IPS-18c (cell line): ENCODE measurements at regions not wholly inside any gene's neighbourhood (a gene's known extent, or its start where the extent isn't known, plus 50 kb on each side); places are given as distances from the start of the nearest gene placed in this dataset.

Source experiments
- H3K4me3 ChIP-seq: 2 replicates; pipeline ENCODE4 v1.7.0; 2013; ENCODE audit warnings: low read depth, mild to moderate bottlenecking, low read length, moderate library complexity; ENCODE audit not compliant: insufficient read depth
- H3K9me3 ChIP-seq: one replicate; pipeline ENCODE4 v1.6.1; 2013; ENCODE audit warnings: mild to moderate bottlenecking, low read length, moderate library complexity; ENCODE audit not compliant: control insufficient read depth, insufficient read depth

DNA sequence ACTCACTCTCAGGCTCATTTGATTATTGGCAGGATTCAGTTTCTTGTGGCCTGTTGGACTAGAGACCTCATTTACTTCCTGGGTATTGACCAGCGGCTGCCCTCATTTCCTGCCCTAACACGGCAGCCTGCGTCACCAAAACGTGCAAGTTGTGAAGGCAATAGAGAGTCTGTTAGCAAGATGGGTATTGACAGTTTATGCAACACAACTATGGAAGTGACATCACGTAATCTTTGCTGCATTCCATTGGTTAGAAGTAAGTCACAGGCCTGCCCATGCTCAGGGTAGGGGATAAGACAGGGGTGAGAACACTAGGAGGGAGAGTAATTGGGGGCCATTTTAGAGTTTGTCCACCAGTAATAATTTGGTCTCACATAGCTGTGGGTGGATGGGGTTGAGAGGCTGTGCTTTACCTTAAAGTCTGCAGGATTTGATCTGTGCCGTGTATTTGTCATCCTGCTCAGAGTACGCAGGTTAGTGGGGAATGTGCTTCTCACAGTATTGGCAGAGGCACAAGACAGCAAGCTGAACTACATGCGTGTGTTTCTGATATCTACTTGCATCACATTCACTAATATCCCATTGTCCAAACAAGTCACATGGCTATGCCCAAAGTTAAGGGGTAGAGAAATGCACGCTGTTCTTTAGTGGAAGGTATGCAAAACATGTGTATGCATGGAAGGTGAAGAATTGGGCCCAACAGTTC is 83.3 kb downstream of the EDEM1 start:
- Histone ChIP-seq H3K9me3 (no peaks in the 10 kb centered on the region), H3K4me3 (no peak overlapping the region)

- Histone ChIP-seq H3K4me3 (no peak overlapping the region), H3K9me3 (no peaks in the 10 kb centered on the region)
Observed at GRCh38 chr3:5271372-5271683, 83.8 kb downstream of the EDEM1 start.

DNA sequence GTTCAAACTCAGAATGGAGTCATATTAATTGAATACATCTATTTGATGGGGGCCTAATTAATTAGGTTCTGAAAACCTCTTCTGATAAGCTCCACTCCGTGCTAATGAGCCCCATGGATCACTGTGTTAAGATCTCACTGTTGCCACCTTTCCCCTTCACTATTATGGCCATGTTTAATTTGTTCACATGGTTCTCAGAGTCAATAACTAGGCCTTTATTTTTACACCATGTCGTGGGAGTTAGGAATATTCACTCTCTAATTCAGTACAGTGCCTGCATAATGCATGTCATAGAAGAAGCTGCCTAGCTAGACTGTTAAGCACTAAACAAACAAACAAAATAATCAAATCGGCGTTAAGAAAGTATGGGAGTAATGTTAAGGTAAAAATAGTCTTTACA is 84.9 kb downstream of the EDEM1 start:
- no peak overlapping the region for H3K4me3 ChIP-seq
- no peaks in the 10 kb centered on the region for H3K9me3 ChIP-seq

GRCh38 chr3:5274091-5274490 is 86.6 kb downstream of the EDEM1 start:
- Histone ChIP-seq H3K4me3 (no peak overlapping the region), H3K9me3 (no peaks in the 10 kb centered on the region)

- H3K9me3 ChIP-seq: no peaks in the 10 kb centered on the region
Observed at GRCh38 chr3:5275529-5275928, 88.0 kb downstream of the EDEM1 start.

GRCh38 chr3:5276934-5277333 is 89.4 kb downstream of the EDEM1 start:
- Histone ChIP-seq H3K9me3 (no peaks in the 10 kb centered on the region), H3K4me3 (no peak overlapping the region)

More at GRCh38 chr3:5275529-5275928, 88.0 kb downstream of the EDEM1 start:
- no peak overlapping the region for H3K4me3 ChIP-seq

DNA sequence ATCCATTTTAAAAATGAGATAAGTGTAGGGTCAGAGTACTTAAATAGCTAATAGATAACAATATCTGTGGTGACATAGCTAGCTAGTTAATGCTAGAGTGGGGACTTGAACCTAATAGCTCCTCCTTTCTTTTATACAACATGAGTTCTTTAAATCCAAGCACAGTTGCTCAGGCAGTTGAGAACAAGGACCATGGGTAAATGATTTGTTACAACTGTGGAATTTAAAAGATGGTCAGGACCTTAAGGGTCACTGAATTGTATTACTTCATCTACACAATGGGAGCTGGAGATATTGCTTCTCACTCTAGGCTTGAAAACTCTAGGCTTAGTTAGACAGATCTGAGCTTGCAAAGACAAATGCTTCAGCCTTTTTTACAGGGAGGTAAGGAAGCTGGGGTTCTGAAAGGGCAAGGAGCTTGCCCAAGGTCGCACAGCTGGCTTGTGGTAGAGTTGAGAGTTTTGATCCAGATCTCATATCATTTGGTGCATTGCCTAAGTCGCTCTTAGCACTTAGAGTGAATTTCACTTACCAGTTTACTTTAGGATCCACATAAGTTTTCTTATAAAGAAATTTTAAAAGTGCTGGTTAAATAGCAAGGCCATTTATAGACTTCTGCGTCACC is 90.2 kb downstream of the EDEM1 start:
- H3K4me3 ChIP-seq: no peak overlapping the region
- H3K9me3 ChIP-seq: no peaks in the 10 kb centered on the region

DNA sequence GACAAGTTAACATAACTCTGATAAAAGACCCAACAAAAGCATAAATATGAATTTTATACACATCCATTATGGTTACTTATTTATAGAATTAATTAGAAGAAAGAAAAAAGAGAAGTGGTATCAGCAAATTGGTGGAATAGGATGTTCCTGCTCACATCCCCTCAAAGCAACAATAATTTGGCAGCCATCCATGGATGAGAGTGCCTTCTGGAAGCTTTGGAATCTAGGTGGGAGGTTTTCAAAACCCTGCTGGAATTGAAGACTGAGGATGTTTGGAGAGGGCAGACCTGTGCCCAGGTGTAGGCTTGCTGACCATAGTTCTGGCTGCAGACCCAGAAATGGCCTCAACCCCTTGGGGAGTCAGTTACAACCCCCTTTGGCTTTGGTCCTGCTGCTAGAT is 91.2 kb downstream of the EDEM1 start:
- H3K4me3 ChIP-seq: no peak overlapping the region
- no peaks in the 10 kb centered on the region for H3K9me3 ChIP-seq

DNA sequence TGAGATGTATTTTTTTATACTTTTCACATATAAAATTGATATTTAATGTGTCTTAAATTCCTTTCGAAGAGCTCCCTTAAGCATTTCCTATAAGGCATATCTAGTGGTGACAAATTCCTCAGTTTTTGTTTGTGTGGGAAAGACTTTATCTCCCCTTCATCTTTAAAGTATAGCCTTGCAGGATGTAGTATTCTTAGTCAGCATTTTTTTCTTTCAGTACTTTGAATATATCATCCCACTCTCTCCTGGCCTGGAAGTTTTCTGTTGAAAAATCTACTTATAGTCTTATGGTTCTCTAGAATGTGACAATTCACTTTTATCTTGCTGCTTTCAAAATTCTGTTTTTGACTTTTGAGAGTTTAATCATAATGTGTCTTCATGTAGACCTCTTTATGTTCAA is 95.2 kb downstream of the EDEM1 start:
- H3K4me3 ChIP-seq: no peak overlapping the region
- H3K9me3 ChIP-seq: no peaks in the 10 kb centered on the region

DNA sequence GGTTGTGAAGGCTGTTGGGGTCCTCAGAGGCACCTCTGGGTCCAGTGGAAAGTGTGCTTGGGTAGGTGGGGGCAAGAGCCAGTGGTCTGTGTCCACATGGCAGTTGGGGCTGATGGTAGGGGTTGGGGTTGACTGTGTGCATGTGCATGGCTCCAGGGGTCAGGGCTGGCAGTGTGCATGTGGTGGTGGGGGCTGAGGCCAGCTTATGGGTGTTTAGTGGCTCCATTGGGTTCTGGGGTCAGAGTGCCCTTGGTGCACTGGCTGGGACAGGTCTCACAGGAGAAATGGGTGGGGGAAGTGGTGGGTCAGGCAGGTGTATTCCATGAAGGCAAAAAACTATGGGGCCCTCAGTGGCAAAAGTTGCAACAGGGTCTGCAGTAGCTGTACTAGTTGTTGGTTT is 97.9 kb downstream of the EDEM1 start:
- Histone ChIP-seq H3K9me3 (no peaks in the 10 kb centered on the region), H3K4me3 (no peak overlapping the region)

DNA sequence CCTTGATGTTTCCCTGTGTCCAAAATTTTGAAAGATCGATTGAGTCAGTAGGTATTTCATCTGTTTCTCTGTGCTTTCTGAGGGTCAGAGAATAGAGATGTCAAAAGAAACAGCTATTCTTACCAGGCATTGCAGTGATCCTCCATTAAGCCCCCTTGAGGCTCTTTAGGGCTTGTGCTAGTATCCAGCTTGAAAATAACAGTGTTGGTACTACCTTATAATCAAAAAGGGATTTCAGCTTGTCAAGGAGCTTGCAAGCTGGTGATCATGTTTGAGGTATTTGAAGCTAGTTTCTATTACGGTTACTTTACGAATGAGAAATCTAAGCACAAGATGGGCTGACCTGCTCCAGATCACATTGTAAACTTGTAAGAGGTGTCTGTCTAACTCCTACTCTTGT is 103.4 kb downstream of the EDEM1 start:
- Histone ChIP-seq H3K9me3 (no peaks in the 10 kb centered on the region), H3K4me3 (no peak overlapping the region)

GRCh38 chr3:5292512-5292911 is 105.0 kb downstream of the EDEM1 start:
- no peaks in the 10 kb centered on the region for H3K9me3 ChIP-seq
- no peak overlapping the region for H3K4me3 ChIP-seq

DNA sequence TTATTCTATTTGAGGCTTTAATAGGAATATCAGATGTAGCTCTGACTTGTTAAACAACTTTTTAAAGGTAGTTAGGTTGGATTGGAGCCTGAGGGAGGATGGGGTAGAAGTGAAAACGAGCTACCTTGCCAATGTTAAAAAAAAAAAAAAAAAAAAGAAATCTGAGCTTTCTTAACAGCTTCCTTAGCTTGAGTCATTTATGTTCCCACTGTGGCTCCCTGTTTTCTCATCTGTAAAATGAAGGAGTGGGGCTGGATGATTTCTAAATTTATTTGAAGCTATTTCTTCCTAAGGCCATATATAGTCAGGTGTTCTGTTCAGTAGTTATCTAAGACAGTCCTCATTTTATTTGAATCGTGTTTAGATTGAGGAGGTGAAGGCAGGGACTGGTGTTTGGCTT is 105.7 kb downstream of the EDEM1 start:
- H3K9me3 ChIP-seq: no peaks in the 10 kb centered on the region

GRCh38 chr3:5294356-5294755 is 106.8 kb downstream of the EDEM1 start:
- no peaks in the 10 kb centered on the region for H3K9me3 ChIP-seq
- H3K4me3 ChIP-seq: no peak overlapping the region

More for the DNA sequence above, 105.7 kb downstream of the EDEM1 start:
- H3K4me3 ChIP-seq: no peak overlapping the region

DNA sequence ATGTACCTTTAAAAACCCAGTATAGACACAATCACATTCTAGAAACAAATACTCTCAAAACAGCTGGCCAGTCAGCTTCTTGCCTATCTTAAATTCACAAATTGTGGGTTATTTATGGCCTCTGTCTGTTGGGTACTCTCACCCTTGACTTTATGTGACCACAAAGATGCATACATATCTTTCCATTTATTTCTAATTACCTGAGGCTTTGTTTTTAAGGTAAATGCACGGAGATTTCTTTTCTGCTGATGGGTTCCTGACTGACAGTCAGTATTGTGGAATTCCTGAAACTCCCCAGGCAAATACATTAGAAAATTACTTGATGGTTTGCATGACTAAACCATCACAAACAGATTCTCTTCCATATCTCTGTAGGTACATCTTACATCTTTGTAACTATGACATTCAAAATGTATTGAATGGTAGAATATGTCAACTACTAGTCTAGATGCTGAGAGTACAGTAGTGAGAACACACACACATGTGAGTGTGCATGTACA is 107.7 kb downstream of the EDEM1 start:
- Histone ChIP-seq H3K9me3 (no peaks in the 10 kb centered on the region), H3K4me3 (no peak overlapping the region)

DNA sequence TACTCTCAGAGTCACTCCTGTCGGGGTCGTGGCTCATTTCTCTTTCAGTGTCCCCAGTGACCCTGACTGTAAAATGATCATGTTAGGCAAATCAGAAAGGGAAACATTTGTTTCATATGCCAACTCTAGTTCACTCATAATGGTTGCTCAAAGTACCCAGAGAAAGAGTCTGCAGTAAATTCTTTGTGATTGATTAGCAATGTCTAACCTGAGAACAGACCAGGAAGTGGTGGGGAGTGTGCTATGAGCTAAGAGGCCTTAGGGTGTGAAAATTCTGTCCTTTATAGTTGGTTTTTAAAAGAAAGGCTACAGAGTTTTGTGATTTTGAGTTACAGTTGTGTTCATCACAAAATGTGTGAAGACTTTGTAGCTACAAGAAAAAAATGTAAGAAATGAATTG is 108.9 kb downstream of the EDEM1 start:
- no peaks in the 10 kb centered on the region for H3K9me3 ChIP-seq
- H3K4me3 ChIP-seq: no peak overlapping the region

- Histone ChIP-seq H3K4me3 (no peak overlapping the region), H3K9me3 (no peaks in the 10 kb centered on the region)
Observed at GRCh38 chr3:5297895-5298294, 110.4 kb downstream of the EDEM1 start.

GRCh38 chr3:5298453-5298852 is 110.9 kb downstream of the EDEM1 start:
- Histone ChIP-seq H3K4me3 (no peak overlapping the region), H3K9me3 (no peaks in the 10 kb centered on the region)

DNA sequence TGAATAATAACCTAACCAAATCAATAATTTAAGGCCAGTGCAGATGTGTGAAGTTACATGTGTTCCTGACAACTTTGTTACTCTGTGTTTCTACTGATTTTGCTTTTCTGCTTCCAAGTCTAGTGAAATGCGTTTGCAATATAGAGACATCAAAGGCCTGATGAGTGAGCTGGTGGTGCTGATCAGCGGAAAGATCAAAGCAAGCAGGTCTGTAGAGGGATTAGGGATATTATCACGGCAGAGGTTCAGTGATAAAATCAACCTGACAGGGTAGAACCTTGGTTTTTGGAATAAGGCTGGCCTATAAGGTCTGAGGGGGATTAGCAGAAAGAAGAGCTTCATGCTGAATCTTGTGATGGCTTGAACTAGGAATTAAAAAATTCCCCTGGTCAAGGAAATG is 111.7 kb downstream of the EDEM1 start:
- Histone ChIP-seq H3K4me3 (no peak overlapping the region), H3K9me3 (no peaks in the 10 kb centered on the region)
